ENCODE measurements at regions not wholly inside any gene's neighbourhood (a gene's known extent, or its start where the extent isn't known, plus 50 kb on each side); places are given as distances from the start of the nearest gene placed in this dataset.

DNA sequence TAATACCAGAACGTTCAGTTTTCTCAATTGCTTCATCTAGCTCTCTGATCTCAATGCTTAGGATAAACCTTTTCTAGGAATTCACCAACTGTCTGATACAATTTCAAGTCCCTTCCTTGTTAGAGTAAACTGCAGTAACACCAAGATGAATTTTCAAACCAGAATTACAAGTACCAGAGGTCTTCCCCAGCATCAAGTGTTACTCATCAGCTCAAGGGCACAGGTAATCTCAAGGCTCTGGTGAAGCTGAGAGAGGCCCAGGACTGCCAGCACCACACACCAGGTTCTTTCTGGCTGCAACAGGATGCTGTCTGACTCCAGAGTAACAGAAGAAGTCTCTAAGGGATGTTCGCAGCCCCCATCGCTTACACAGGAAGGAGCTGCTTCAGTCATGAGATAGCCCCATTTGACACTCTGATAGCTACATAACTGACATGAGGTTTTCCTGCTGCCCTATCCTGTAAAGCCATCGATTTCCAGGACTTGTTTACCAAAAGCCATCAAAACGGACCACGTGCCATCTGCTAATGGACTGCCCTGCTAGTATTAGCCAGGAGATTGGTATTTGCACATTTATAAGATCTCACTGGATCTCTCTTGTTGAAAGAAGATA, 549.4 kb downstream of the UTRN start:
- TF ChIP-seq, protein P1, sequence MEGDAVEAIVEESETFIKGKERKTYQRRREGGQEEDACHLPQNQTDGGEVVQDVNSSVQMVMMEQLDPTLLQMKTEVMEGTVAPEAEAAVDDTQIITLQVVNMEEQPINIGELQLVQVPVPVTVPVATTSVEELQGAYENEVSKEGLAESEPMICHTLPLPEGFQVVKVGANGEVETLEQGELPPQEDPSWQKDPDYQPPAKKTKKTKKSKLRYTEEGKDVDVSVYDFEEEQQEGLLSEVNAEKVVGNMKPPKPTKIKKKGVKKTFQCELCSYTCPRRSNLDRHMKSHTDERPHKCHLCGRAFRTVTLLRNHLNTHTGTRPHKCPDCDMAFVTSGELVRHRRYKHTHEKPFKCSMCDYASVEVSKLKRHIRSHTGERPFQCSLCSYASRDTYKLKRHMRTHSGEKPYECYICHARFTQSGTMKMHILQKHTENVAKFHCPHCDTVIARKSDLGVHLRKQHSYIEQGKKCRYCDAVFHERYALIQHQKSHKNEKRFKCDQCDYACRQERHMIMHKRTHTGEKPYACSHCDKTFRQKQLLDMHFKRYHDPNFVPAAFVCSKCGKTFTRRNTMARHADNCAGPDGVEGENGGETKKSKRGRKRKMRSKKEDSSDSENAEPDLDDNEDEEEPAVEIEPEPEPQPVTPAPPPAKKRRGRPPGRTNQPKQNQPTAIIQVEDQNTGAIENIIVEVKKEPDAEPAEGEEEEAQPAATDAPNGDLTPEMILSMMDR (IDR thresholded peaks at IDR 0.05), result no peak
- no peak for TF ChIP-seq ZFX (IDR thresholded peaks at IDR 0.05; ENCODE audit: borderline replicate concordance)

Data from 22Rv1 (cell line).